Prostate gland (tissue), 2 donors: ENCODE measurements at regions not wholly inside any gene's neighbourhood (a gene's known extent, or its start where the extent isn't known, plus 50 kb on each side); places are given as distances from the start of the nearest gene placed in this dataset.

Experiments used
- CTCF ChIP-seq, 4 experiments: fragments of 200-600 bp in 2 of 4; fragments of 450-650 bp in 2 of 4; sonication (generic) in 2 of 4; IDR thresholded peaks; 1 replicate in 3 of 4; 2 replicates in 1 of 4; pipeline ENCODE4 v1.5.1; 2016 to 2019; ENCODE audit warnings: antibody characterized with exemption in 4 of 4, mild to moderate bottlenecking in 2 of 4, moderate library complexity in 2 of 4
- POLR2AphosphoS5 ChIP-seq: sonication (generic); formaldehyde crosslinking; IDR thresholded peaks from one replicate; pipeline ENCODE4 v1.6.1; 2017; ENCODE audit warnings: antibody characterized with exemption

GRCh38 chr5:130974021-130974683 lies 190.9 kb downstream of the HINT1 start:
- TF ChIP-seq CTCF (IDR thresholded peaks at IDR 0.05) (no peak), POLR2AphosphoS5 (no peak)
